NCI-H146 treated with DMSO at 0.1 percent for 48 hours (cell line): ENCODE measurements at regions not wholly inside any gene's neighbourhood (a gene's known extent, or its start where the extent isn't known, plus 50 kb on each side); places are given as distances from the start of the nearest gene placed in this dataset.
A peak's percentile ranks its signal among the peaks of the same experiment; 100 is the strongest.
"Not testable (repeated sequence)": the region's sequence is repeated elsewhere in the genome, so short reads cannot be mapped to it uniquely, and the experiment has no call there.

Experiments
- DNase-seq: peaks from one replicate; lab custom pipeline; 2025; ENCODE audit not compliant: unreplicated experiment; lab: John Stamatoyannopoulos, UW

DNA sequence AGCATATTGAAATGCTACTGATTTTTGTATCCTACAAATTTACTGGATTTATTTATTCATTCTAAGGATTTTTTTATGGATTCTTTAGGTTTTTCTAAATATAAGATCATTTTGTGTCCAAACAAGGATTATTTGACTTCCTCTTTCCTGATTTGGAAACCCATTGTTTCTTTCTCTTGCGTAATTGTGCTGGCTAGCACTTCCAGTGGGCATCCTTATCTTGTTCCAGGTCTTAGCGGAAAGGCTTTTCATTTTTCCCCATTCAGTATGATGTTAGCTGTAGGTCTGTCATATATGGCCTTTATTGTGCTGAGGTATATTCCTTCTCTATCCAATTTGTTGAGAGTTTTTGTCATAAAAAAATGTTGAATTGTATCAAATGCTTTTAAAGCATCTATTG, 57.2 kb upstream of the RHOJ start:
- DNase-seq = no peak

DNA sequence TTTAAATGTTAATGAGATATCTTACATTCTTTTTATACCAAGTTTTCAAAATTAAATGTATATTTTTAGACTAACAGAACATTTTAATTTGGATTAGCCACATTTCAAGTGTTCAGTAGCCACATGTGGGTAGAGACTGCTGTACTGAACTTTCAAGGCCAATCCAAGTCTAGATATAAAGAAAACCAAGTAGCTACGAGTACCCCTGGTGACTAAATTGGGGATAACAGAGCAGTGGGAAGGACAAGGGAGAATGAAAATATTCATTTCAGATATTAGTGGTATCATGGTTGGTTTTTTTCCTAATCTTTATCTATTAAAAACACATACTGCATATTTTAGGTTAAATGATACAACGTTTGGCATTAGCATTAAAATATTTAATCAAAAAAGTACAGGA, 69.4 kb upstream of the RHOJ start:
- peak; percentile 11 for DNase-seq

DNA sequence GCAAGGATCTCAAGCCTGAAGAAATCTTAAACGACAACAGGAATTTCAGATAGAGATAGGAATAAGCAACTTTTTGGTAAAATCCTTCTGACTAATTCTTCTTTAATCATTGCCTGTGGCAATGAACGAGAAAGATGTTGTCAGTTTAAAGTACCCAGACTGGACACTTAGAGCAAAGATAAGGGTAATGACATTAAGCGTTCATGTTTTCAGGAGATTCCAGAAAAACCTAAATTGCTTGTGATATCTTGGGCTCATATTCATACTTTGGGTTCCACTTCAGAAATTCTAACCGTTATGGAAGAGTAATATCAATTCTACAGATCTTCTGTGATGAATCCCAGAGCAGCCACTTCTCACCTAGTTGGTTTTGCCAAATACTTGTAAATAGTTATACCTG, 73.7 kb upstream of the RHOJ start:
- no peak for DNase-seq

DNA sequence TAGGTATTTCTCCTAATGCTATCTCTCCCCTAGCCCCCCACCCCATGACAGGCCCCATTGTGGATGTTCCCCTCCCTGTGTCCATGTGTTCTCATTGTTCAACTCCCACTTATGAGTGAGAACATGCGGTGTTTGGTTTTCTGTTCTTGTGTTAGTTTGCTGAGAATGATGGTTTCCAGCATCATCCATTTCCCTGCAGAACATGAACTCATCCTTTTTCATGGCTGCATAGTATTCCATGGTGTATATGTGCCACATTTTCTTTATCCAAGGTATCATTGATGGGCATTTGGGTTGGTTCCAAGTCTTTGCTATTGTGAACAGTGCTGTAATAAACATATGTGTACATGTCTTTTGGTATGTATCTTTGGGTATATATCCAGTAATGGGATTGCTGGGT, 61.2 kb upstream of the KCNH5 start:
- not testable (repeated sequence) for DNase-seq

DNA sequence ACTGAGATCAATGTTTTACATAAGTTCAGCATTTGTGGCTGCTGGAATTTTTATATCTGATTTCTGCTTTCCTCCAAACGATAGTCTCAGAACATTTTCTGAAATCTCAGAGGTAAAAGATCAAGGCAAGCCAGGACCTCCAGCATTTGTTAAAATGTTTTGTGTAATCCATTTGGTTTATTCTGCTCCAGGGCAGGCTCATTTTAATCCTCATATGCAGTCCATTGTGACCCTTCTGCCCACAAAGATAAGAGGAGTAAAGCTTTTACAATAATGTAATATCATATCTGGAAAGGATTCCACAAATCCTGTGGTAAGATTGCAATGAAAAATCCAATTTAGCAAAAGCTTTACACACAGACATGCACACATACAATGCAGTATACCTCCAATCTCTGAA, 55.3 kb upstream of the KCNH5 start:
- no peak for DNase-seq

DNA sequence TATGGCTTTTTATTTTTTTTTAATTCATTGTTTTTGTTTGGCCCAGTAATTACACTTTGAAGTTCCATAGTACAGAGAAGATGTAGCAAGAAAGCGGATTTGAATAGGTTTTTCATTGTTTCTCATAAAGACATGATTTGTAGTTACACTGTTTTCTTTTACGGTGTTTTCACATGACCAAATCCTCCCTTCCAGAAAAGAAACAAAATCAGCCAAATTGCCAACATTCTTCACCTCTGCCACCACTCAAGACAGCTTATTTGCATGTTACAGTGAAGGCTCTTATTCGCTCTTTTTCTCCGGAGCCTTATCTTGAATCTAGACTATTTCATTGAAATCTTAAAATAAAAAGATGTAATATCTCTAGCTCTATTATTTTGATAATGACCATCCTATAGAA, 50.9 kb upstream of the KCNH5 start:
- no peak for DNase-seq
